ENCODE measurements at regions not wholly inside any gene's neighbourhood (a gene's known extent, or its start where the extent isn't known, plus 50 kb on each side); places are given as distances from the start of the nearest gene placed in this dataset.

DNA sequence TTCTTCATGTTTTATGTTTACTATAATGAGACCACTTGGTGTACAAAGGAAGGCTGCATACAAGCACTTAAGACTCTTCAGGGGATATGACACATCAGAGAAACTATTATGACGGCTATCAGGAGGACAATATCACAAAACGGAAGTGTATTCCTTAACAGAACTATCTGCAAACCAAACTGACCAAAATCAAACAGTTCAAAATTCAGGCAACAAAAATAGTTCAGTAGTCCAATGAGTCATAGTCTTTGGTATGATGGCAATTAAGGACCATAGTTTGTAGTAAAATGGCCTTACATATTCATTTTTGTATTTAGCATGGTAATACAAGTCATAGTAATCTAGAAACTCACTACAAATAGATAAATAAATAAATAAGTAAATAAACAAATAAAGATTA, 1638.7 kb upstream of the SEL1L start:
- TF ChIP-seq, protein P1, sequence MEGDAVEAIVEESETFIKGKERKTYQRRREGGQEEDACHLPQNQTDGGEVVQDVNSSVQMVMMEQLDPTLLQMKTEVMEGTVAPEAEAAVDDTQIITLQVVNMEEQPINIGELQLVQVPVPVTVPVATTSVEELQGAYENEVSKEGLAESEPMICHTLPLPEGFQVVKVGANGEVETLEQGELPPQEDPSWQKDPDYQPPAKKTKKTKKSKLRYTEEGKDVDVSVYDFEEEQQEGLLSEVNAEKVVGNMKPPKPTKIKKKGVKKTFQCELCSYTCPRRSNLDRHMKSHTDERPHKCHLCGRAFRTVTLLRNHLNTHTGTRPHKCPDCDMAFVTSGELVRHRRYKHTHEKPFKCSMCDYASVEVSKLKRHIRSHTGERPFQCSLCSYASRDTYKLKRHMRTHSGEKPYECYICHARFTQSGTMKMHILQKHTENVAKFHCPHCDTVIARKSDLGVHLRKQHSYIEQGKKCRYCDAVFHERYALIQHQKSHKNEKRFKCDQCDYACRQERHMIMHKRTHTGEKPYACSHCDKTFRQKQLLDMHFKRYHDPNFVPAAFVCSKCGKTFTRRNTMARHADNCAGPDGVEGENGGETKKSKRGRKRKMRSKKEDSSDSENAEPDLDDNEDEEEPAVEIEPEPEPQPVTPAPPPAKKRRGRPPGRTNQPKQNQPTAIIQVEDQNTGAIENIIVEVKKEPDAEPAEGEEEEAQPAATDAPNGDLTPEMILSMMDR (IDR thresholded peaks at IDR 0.05), result no peak
- TF ChIP-seq POLR2AphosphoS5 (IDR thresholded peaks at IDR 0.05), result no peak

Measured in upper lobe of left lung (tissue), 4 donors.